ENCODE measurements at regions not wholly inside any gene's neighbourhood (a gene's known extent, or its start where the extent isn't known, plus 50 kb on each side); places are given as distances from the start of the nearest gene placed in this dataset.

GRCh38 chr13:78836238-78836784 lies 177.4 kb upstream of the OBI1 start:
- DNase-seq (ENCODE audit: low spot score) (no peak), ATAC-seq (ENCODE audit: low read depth) (no peak)
- H3K4me1 ChIP-seq (ENCODE audit: insufficient read depth, poor library complexity, severe bottlenecking) = no peaks in the 10 kb centered on the region
- H3K4me3 ChIP-seq (ENCODE audit: severe bottlenecking) = no peak overlapping the region
- H3K27ac ChIP-seq (ENCODE audit: poor library complexity, severe bottlenecking) = no peak overlapping the region
- no peaks in the 10 kb centered on the region for H3K27me3 ChIP-seq (ENCODE audit: insufficient read depth, poor library complexity, severe bottlenecking)
- TF ChIP-seq, protein P1, sequence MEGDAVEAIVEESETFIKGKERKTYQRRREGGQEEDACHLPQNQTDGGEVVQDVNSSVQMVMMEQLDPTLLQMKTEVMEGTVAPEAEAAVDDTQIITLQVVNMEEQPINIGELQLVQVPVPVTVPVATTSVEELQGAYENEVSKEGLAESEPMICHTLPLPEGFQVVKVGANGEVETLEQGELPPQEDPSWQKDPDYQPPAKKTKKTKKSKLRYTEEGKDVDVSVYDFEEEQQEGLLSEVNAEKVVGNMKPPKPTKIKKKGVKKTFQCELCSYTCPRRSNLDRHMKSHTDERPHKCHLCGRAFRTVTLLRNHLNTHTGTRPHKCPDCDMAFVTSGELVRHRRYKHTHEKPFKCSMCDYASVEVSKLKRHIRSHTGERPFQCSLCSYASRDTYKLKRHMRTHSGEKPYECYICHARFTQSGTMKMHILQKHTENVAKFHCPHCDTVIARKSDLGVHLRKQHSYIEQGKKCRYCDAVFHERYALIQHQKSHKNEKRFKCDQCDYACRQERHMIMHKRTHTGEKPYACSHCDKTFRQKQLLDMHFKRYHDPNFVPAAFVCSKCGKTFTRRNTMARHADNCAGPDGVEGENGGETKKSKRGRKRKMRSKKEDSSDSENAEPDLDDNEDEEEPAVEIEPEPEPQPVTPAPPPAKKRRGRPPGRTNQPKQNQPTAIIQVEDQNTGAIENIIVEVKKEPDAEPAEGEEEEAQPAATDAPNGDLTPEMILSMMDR (IDR thresholded peaks at IDR 0.05; ENCODE audit: poor library complexity, severe bottlenecking) = no peak
- no peaks in the 10 kb centered on the region for H3K9me3 ChIP-seq (ENCODE audit: severe bottlenecking)
- no peaks in the 10 kb centered on the region for H3K36me3 ChIP-seq (ENCODE audit: low read depth)

DNA sequence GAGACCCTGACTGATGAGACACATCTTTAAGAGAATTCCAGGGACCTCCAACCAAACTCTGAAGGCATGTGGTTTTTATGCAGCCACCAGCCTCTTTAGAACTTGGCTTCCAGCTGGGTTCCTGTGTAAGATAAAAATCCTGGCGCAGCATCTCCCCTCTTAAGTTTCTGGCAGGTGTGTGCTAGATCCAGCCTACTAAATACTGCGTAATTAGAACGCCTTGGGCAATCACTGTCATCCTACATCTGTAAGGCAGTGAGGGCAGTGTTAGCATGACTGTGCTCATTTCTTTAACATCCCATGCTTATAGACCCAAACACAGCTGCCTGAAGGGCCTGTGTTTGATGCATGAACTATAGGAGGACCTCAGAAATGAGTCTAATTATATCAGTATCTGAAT lies 173.5 kb upstream of the OBI1 start:
- ATAC-seq (ENCODE audit: low read depth) = no peak
- TF ChIP-seq, protein P1 (IDR thresholded peaks at IDR 0.05; ENCODE audit: poor library complexity, severe bottlenecking) = no peak
- H3K27me3 ChIP-seq (ENCODE audit: insufficient read depth, poor library complexity, severe bottlenecking) = no peaks in the 10 kb centered on the region
- no peaks in the 10 kb centered on the region for H3K4me1 ChIP-seq (ENCODE audit: insufficient read depth, poor library complexity, severe bottlenecking)
- H3K9me3 ChIP-seq (ENCODE audit: severe bottlenecking) = no peaks in the 10 kb centered on the region
- DNase-seq (ENCODE audit: low spot score) = no peak
- H3K4me3 ChIP-seq (ENCODE audit: severe bottlenecking) = no peak overlapping the region
- no peaks in the 10 kb centered on the region for H3K36me3 ChIP-seq (ENCODE audit: low read depth)
- H3K27ac ChIP-seq (ENCODE audit: poor library complexity, severe bottlenecking) = no peak overlapping the region

DNA sequence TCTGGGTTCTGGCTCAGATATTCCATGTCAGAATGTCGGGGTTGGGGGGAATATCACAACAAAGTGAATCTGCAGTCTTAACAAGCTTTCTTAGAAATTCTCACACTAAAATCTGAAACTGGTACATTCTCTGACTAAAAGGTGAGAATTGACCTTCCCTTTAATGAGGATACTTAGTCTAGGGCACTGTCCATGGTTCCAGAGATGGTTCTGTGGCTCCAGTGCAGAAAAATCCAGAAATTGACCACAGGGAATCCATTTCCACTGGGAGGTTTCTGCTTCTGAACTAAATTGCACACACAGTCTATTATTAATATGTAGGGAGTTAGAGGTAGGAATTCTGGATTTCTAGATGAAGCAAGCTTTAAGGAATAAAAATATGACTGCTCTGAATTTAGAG lies 171.6 kb upstream of the OBI1 start:
- DNase-seq (ENCODE audit: low spot score) (no peak), ATAC-seq (ENCODE audit: low read depth) (no peak)

GRCh38 chr13:78829821-78830220 lies 170.9 kb upstream of the OBI1 start:
- ATAC-seq (ENCODE audit: low read depth) (no peak), DNase-seq (ENCODE audit: low spot score) (no peak)
- H3K27me3 ChIP-seq (ENCODE audit: insufficient read depth, poor library complexity, severe bottlenecking) = no peaks in the 10 kb centered on the region
- TF ChIP-seq, protein P1 (IDR thresholded peaks at IDR 0.05; ENCODE audit: poor library complexity, severe bottlenecking) = no peak
- no peaks in the 10 kb centered on the region for H3K4me1 ChIP-seq (ENCODE audit: insufficient read depth, poor library complexity, severe bottlenecking)
- H3K36me3 ChIP-seq (ENCODE audit: low read depth) = no peaks in the 10 kb centered on the region
- no peaks in the 10 kb centered on the region for H3K9me3 ChIP-seq (ENCODE audit: severe bottlenecking)
- H3K27ac ChIP-seq (ENCODE audit: poor library complexity, severe bottlenecking) = no peak overlapping the region
- no peak overlapping the region for H3K4me3 ChIP-seq (ENCODE audit: severe bottlenecking)

More for the DNA sequence above, 171.6 kb upstream of the OBI1 start:
- no peaks in the 10 kb centered on the region for H3K36me3 ChIP-seq (ENCODE audit: low read depth)
- no peaks in the 10 kb centered on the region for H3K27me3 ChIP-seq (ENCODE audit: insufficient read depth, poor library complexity, severe bottlenecking)
- no peak overlapping the region for H3K4me3 ChIP-seq (ENCODE audit: severe bottlenecking)
- H3K9me3 ChIP-seq (ENCODE audit: severe bottlenecking) = no peaks in the 10 kb centered on the region
- no peak overlapping the region for H3K27ac ChIP-seq (ENCODE audit: poor library complexity, severe bottlenecking)
- TF ChIP-seq, protein P1 (IDR thresholded peaks at IDR 0.05; ENCODE audit: poor library complexity, severe bottlenecking) = no peak
- H3K4me1 ChIP-seq (ENCODE audit: insufficient read depth, poor library complexity, severe bottlenecking) = no peaks in the 10 kb centered on the region

DNA sequence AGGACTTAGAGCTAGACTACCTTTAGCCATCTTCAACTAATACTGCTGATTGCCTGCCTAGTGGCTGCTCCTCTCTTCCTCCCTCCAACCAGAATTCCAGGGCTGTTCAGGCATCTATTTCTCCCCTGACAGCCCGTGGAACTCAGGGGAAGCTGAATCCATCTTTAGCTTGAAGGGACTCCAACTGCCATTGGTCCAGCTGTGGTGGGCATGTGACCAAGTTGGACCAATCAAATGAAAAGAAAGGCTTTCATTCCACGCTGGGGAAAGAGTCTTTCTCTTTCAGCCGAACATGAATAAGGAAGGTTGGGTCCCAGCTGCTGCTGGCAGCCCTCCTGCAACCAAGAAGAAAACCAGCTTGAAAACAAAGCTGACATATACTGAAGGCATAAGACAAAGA lies 168.5 kb upstream of the OBI1 start:
- Histone ChIP-seq H3K27ac (ENCODE audit: poor library complexity, severe bottlenecking) (no peak overlapping the region), H3K4me3 (ENCODE audit: severe bottlenecking) (no peak overlapping the region), H3K9me3 (ENCODE audit: severe bottlenecking) (no peaks in the 10 kb centered on the region), H3K4me1 (ENCODE audit: insufficient read depth, poor library complexity, severe bottlenecking) (no peaks in the 10 kb centered on the region), H3K36me3 (ENCODE audit: low read depth) (no peaks in the 10 kb centered on the region), H3K27me3 (ENCODE audit: insufficient read depth, poor library complexity, severe bottlenecking) (no peaks in the 10 kb centered on the region)
- ATAC-seq (ENCODE audit: low read depth) (no peak), DNase-seq (ENCODE audit: low spot score) (no peak)
- TF ChIP-seq, protein P1 (IDR thresholded peaks at IDR 0.05; ENCODE audit: poor library complexity, severe bottlenecking) = no peak

Measured in RWPE2 (cell line).